Keratinocyte (primary cell): ENCODE measurements at regions not wholly inside any gene's neighbourhood (a gene's known extent, or its start where the extent isn't known, plus 50 kb on each side); places are given as distances from the start of the nearest gene placed in this dataset.

ENCODE experiments used
- DNase-seq: peaks from one replicate; pipeline ENCODE4 v3.0.0-alpha.2; 2011; ENCODE audit warnings: low read depth, missing footprints, low spot score
- FAIRE-seq: peaks from 2 replicates; lab custom pipeline; 2011; peaks lifted over from hg19 to GRCh38; lab: Jason Lieb, UNC
- H2AFZ ChIP-seq: 2 replicates; pipeline ENCODE4 v1.6.0; 2012; ENCODE audit warnings: low read length, control low read depth, inconsistent platforms; ENCODE audit not compliant: control insufficient read depth
- H3K27ac ChIP-seq: 2 replicates; pipeline ENCODE4 v1.5.1; 2011; ENCODE audit warnings: low read length; ENCODE audit not compliant: control insufficient read depth, insufficient read depth
- H3K27me3 ChIP-seq: 3 replicates; pipeline ENCODE4 v1.6.0; 2011; ENCODE audit warnings: low read length; ENCODE audit not compliant: control insufficient read depth, insufficient read depth; ENCODE audit errors: extremely low read depth
- H3K36me3 ChIP-seq, 2 experiments: 2 replicates in 1 of 2; 3 replicates in 1 of 2; pipeline ENCODE4 v1.5.1; 2011; ENCODE audit warnings: low read length in 2 of 2, mild to moderate bottlenecking in 1 of 2; ENCODE audit not compliant: control insufficient read depth in 2 of 2, insufficient read depth in 2 of 2; ENCODE audit errors: extremely low read depth in 1 of 2
- H3K4me1 ChIP-seq: 3 replicates; pipeline ENCODE4 v1.5.1; 2011; ENCODE audit warnings: low read length; ENCODE audit not compliant: control insufficient read depth, insufficient read depth; ENCODE audit errors: extremely low read depth
- H3K4me2 ChIP-seq: 3 replicates; pipeline ENCODE4 v1.6.0; 2011; ENCODE audit warnings: low read depth, low read length; ENCODE audit not compliant: control insufficient read depth, insufficient read depth; ENCODE audit errors: extremely low read depth
- H3K4me3 ChIP-seq, 3 experiments: fragments of 200-600 bp in 1 of 3; sonication (generic) in 1 of 3; 2 replicates in 2 of 3; 3 replicates in 1 of 3; pipeline ENCODE4 v1.5.1; 2011 to 2016; ENCODE audit warnings: low read length in 3 of 3, mild to moderate bottlenecking in 3 of 3, control low read depth in 2 of 3, inconsistent platforms in 1 of 3, low read depth in 1 of 3, mixed read lengths in 1 of 3, mixed run types in 1 of 3, moderate library complexity in 1 of 3; ENCODE audit not compliant: control insufficient read depth in 2 of 3, insufficient read depth in 2 of 3; ENCODE audit errors: extremely low read depth in 1 of 3
- H3K79me2 ChIP-seq: 2 replicates; pipeline ENCODE4 v1.6.0; 2012; ENCODE audit warnings: low read length; ENCODE audit not compliant: control insufficient read depth, insufficient read depth
- H3K9ac ChIP-seq: 3 replicates; pipeline ENCODE4 v1.6.0; 2011; ENCODE audit warnings: low read length; ENCODE audit not compliant: control insufficient read depth, insufficient read depth; ENCODE audit errors: extremely low read depth
- H3K9me1 ChIP-seq: 3 replicates; pipeline ENCODE4 v1.6.0; 2011; ENCODE audit warnings: low read length; ENCODE audit not compliant: control insufficient read depth, insufficient read depth; ENCODE audit errors: extremely low read depth
- H3K9me3 ChIP-seq: 2 replicates; pipeline ENCODE4 v1.5.1; 2012; ENCODE audit warnings: low read depth, low read length; ENCODE audit not compliant: control insufficient read depth
- H4K20me1 ChIP-seq: 3 replicates; pipeline ENCODE4 v1.6.0; 2011; ENCODE audit warnings: low read length; ENCODE audit not compliant: control insufficient read depth, insufficient read depth; ENCODE audit errors: extremely low read depth
- CTCF ChIP-seq, 3 experiments: IDR thresholded peaks in 1 of 3; conservative IDR thresholded peaks in 1 of 3; optimal IDR thresholded peaks in 1 of 3; 2 replicates in 2 of 3; 3 replicates in 1 of 3; pipeline versions ENCODE3 to v1.5.1; 2011; ENCODE audit warnings: low read length in 3 of 3, mild to moderate bottlenecking in 3 of 3, moderate library complexity in 2 of 3, control low read depth in 1 of 3, inconsistent platforms in 1 of 3; ENCODE audit not compliant: insufficient read depth in 2 of 3; ENCODE audit errors: extremely low read depth in 1 of 3
- EZH2 ChIP-seq: IDR thresholded peaks from one replicate; pipeline ENCODE4 v1.6.1; 2012; ENCODE audit warnings: inconsistent platforms, mild to moderate bottlenecking, low read length, moderate library complexity
- dilution Hi-C: fragments of 300-500 bp; cut with MboI; formaldehyde crosslinking; loops from one replicate; pipeline ENCODE4 v1.7.0; 2020; ENCODE audit warnings: low sequenced_read_pairs; ENCODE audit not compliant: extremely low pct_ligation_motif_present

GRCh38 chrX:69386681-69387080 lies 117.4 kb upstream of the NALF2 start:
- Histone ChIP-seq H3K4me3 (no peak overlapping the region), H3K27me3 (peaks cover 7% of the 10 kb centered on the region), H3K79me2 (no peaks in the 10 kb centered on the region), H3K9ac (no peak overlapping the region), H3K36me3 (no peaks in the 10 kb centered on the region), H3K9me3 (no peaks in the 10 kb centered on the region), H3K27ac (no peak overlapping the region), H3K4me1 (peaks cover 6% of the 10 kb centered on the region), H2AFZ (no peak overlapping the region), H3K9me1 (no peaks in the 10 kb centered on the region), H4K20me1 (no peaks in the 10 kb centered on the region), H3K4me2 (no peak overlapping the region)
- TF ChIP-seq CTCF (optimal IDR thresholded peaks at IDR 0.05 in 1 of 3, IDR thresholded peaks at IDR 0.05 in 1 of 3, conservative IDR thresholded peaks at IDR 0.05 in 1 of 3; ENCODE audit: extremely low read depth in 1 of 3, insufficient read depth in 2 of 3, low read length in 3 of 3) (no peak), EZH2 (no peak)
- no peak for FAIRE-seq
- dilution Hi-C loops, result no loop called here
- DNase-seq, result no peak

GRCh38 chrX:69379412-69379811 lies 124.7 kb upstream of the NALF2 start:
- TF ChIP-seq CTCF (optimal IDR thresholded peaks at IDR 0.05 in 1 of 3, IDR thresholded peaks at IDR 0.05 in 1 of 3, conservative IDR thresholded peaks at IDR 0.05 in 1 of 3; ENCODE audit: extremely low read depth in 1 of 3, insufficient read depth in 2 of 3, low read length in 3 of 3), result no peak
- TF ChIP-seq EZH2, result no peak
- Histone ChIP-seq H3K4me2 (no peak overlapping the region), H3K9me3 (no peaks in the 10 kb centered on the region), H3K4me3 (no peak overlapping the region), H3K9me1 (no peaks in the 10 kb centered on the region), H2AFZ (no peak overlapping the region), H3K79me2 (no peaks in the 10 kb centered on the region), H4K20me1 (no peaks in the 10 kb centered on the region), H3K27me3 (no peaks in the 10 kb centered on the region), H3K36me3 (no peaks in the 10 kb centered on the region), H3K27ac (no peak overlapping the region), H3K4me1 (no peaks in the 10 kb centered on the region), H3K9ac (no peak overlapping the region)
- DNase-seq (no peak), FAIRE-seq (no peak)
- dilution Hi-C loops, result no loop called here
